ENCODE measurements at regions not wholly inside any gene's neighbourhood (a gene's known extent, or its start where the extent isn't known, plus 50 kb on each side); places are given as distances from the start of the nearest gene placed in this dataset.
A peak's percentile ranks its signal among the peaks of the same experiment; 100 is the strongest.

- Histone ChIP-seq H3K4me3 (ENCODE audit: low read depth, low read length) (no peak overlapping the region), H3K27me3 (ENCODE audit: control insufficient read depth, insufficient read depth, low read length) (peaks cover 6% of the 10 kb centered on the region), H3K36me3 (ENCODE audit: control insufficient read depth, insufficient read depth, low read length) (no peaks in the 10 kb centered on the region)
- FAIRE-seq (no peak), DNase-seq (ENCODE audit: low read depth) (no peak)
- TF ChIP-seq, protein P1, sequence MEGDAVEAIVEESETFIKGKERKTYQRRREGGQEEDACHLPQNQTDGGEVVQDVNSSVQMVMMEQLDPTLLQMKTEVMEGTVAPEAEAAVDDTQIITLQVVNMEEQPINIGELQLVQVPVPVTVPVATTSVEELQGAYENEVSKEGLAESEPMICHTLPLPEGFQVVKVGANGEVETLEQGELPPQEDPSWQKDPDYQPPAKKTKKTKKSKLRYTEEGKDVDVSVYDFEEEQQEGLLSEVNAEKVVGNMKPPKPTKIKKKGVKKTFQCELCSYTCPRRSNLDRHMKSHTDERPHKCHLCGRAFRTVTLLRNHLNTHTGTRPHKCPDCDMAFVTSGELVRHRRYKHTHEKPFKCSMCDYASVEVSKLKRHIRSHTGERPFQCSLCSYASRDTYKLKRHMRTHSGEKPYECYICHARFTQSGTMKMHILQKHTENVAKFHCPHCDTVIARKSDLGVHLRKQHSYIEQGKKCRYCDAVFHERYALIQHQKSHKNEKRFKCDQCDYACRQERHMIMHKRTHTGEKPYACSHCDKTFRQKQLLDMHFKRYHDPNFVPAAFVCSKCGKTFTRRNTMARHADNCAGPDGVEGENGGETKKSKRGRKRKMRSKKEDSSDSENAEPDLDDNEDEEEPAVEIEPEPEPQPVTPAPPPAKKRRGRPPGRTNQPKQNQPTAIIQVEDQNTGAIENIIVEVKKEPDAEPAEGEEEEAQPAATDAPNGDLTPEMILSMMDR (IDR thresholded peaks at IDR 0.05; ENCODE audit: insufficient read depth, low read length, severe bottlenecking) = no peak
Observed at GRCh38 chr17:77691216-77692085, 267.1 kb upstream of the TNRC6C start.

GRCh38 chr17:77692571-77693161 lies 265.8 kb upstream of the TNRC6C start:
- FAIRE-seq (no peak), DNase-seq (ENCODE audit: low read depth) (peak; percentile 42)
- TF ChIP-seq, protein P1 (IDR thresholded peaks at IDR 0.05; ENCODE audit: insufficient read depth, low read length, severe bottlenecking) = no peak
- Histone ChIP-seq H3K4me3 (ENCODE audit: low read depth, low read length) (no peak overlapping the region), H3K27me3 (ENCODE audit: control insufficient read depth, insufficient read depth, low read length) (peaks cover 8% of the 10 kb centered on the region), H3K36me3 (ENCODE audit: control insufficient read depth, insufficient read depth, low read length) (no peaks in the 10 kb centered on the region)

DNA sequence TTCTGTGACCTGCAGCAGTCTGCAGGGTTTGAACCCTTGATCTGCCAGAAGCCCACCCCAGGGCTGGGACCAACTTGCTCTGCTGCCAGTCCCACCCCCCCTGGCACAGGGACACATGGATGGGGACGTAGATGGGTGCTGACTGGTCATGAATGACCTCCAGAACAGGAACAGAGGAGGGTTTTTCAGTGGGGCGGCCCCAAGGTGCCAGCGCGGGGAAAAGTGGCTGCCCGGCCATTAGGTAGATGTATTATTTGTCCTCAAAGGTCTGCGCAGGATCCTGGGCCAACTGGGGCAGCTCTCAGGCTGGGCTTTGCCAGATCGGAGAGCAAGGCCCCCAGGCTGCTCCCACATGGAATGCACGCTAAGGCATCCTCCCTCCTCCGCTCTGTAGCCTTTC lies 265.2 kb upstream of the TNRC6C start:
- H3K36me3 ChIP-seq (ENCODE audit: control insufficient read depth, insufficient read depth, low read length) = no peaks in the 10 kb centered on the region
- no peak for FAIRE-seq
- H3K4me3 ChIP-seq (ENCODE audit: low read depth, low read length) = no peak overlapping the region
- TF ChIP-seq, protein P1 (IDR thresholded peaks at IDR 0.05; ENCODE audit: insufficient read depth, low read length, severe bottlenecking) = no peak
- H3K27me3 ChIP-seq (ENCODE audit: control insufficient read depth, insufficient read depth, low read length) = peaks cover 8% of the 10 kb centered on the region
- DNase-seq (ENCODE audit: low read depth) = no peak

GRCh38 chr17:77693776-77694175 lies 264.7 kb upstream of the TNRC6C start:
- Histone ChIP-seq H3K27me3 (ENCODE audit: control insufficient read depth, insufficient read depth, low read length) (peaks cover 8% of the 10 kb centered on the region), H3K4me3 (ENCODE audit: low read depth, low read length) (no peak overlapping the region), H3K36me3 (ENCODE audit: control insufficient read depth, insufficient read depth, low read length) (no peaks in the 10 kb centered on the region)
- TF ChIP-seq, protein P1 (IDR thresholded peaks at IDR 0.05; ENCODE audit: insufficient read depth, low read length, severe bottlenecking) = no peak
- FAIRE-seq = no peak
- no peak for DNase-seq (ENCODE audit: low read depth)

DNA sequence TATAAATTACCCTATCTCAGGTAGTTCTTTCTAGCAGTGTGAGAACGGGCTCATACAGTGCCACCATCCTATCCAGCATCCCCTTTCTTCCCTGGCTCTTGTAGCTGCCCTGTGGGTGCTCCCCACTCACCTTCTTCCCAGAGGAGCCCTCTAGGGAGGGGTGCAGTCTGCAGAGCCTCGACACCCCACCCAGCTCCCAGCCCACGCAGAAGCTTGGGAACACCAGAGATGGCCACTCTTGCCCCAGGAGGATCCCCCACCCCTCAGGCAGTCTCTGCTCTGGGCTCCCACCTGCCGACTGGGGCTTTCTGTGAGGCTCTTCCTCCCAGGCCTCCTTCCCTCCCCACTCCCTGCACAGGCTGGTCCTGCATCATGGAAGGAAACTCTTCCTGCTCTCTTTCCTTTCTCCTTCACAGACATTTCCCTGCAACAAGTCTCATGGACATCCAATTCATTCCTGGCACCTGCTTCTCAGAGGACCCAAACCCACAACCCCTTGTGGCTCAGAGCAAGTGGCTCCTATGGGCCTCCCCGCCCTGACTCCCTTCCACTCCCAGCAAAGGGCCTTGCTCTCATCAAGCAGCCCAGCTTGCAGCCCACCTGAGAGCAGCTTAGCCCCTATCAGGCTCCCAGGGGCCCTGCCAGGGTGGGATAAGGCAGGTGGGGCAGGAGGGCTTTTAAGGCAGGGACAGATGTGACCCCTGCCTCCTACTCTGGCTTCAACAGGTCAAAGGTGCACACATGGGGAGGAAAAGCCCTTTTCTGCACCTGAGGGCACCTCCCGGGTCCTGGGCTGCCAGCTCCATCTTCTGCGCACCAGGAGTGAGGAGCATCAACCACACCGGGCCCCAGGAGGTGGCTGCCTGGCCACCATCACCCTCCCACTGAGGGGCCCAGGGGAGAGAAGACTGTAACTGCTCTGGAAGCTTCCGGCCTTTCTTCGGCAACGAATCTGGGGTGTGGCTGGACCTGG lies 263.8 kb upstream of the TNRC6C start:
- Histone ChIP-seq H3K4me3 (ENCODE audit: low read depth, low read length) (no peak overlapping the region), H3K27me3 (ENCODE audit: control insufficient read depth, insufficient read depth, low read length) (peaks cover 8% of the 10 kb centered on the region), H3K36me3 (ENCODE audit: control insufficient read depth, insufficient read depth, low read length) (no peaks in the 10 kb centered on the region)
- FAIRE-seq = no peak
- TF ChIP-seq, protein P1 (IDR thresholded peaks at IDR 0.05; ENCODE audit: insufficient read depth, low read length, severe bottlenecking) = no peak
- DNase-seq (ENCODE audit: low read depth) = no peak

Measured in bronchial epithelial cell (primary cell).